HS-5 (cell line): ENCODE measurements at regions not wholly inside any gene's neighbourhood (a gene's known extent, or its start where the extent isn't known, plus 50 kb on each side); places are given as distances from the start of the nearest gene placed in this dataset.
"Not testable (repeated sequence)": the region's sequence is repeated elsewhere in the genome, so short reads cannot be mapped to it uniquely, and the experiment has no call there.

Source experiments
- DNase-seq: peaks from one replicate; pipeline ENCODE4 v3.0.0-alpha.2; 2012; ENCODE audit warnings: low read depth

DNA sequence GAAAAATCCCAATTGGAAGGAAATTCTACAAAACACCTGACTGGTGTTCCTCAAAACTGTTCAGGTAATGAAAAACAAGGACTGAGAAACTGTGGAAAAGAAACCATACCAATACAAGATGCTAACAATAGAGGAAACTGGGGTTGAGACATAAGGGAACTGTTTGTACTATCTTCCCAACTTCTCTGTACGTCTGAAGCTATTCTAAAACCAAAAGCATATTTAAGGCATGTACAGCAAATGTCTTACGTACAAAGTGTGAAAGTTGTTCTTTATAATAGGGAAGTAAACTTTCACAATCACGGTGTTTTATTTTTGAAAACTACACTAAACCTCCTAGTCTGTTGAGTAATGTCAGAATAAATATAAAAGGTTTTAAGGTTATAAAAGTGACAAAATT, 776.1 kb upstream of the RAB6C start:
- no peak for DNase-seq

DNA sequence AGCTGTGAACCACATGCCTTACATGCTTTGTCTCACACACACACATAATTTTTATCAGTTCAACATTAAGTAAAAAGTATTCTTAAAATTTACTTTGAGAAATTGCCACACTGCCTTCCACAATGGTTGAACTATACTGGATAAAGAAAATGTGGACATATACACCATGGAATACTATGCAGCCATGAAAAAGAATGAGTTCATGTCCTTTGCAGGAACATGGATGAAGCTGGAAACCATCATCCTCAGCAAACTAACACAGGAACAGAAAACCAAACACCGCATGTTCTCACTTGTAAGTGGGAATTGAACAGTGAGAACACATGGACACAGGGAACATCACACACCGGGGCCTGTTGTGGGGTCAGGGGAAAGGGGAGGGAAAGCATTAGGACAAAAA, 774.9 kb upstream of the RAB6C start:
- DNase-seq, result not testable (repeated sequence)

DNA sequence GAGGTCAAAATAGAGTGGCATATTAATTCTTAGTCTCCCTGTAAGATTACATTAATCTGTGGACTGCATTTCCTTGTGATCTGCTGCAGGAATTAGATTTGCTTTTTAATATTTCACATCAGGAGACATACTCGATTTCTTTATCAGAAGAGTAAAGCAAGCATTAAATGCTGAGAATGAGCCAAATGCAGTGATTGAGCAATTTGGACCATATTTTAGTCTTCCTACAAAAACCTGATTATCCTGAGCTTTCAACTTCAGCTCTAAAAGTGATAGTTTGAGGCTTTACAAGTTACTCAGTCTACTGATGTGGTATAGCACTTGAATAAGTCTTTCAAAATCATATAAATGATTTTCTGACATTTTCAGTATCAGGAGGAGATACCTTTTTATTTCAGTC, 774.3 kb upstream of the RAB6C start:
- DNase-seq, result no peak

DNA sequence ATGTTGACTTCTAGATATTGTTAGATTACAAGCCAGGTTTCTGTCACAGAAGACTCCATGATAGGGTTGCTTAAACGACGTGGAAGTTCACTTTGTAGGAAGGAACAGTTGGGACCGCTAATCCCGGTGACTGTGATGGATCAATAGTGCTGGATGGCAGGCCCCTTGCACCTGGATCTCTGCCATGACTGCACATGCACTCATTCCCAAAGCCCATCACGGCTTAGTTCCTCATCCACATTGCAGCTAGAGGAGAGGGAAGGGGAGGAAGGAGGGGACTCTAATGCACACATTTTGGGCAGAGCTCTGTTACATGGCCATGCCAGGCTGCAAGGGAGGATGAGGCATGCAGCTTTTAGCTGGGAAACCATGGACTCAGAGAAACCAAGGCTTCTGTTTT, 773.7 kb upstream of the RAB6C start:
- no peak for DNase-seq

- no peak for DNase-seq
These were observed 767.0 kb upstream of the RAB6C start for GRCh38 chr2:129212299-129212958.

- no peak for DNase-seq
These were observed 755.4 kb upstream of the RAB6C start for GRCh38 chr2:129224022-129224421.

DNA sequence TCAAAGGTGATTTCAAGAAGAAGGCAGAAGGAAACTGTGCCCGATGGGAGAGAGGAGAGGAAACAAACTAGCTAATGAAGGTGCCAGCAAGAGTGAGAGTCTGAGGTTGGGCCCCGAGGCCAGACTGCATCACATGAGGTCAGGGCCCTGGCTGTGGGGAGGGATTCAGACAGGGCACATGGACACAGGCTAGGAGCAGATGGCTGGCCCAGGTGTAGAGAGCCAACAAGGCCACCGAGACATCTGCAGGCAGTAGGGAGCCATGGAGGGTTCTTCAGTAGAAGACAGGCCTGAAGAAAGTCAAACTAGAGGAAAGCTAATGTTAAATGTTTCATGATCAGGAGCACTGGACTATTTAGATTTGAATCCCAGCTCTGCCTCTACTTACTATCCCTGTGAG, 755.0 kb upstream of the RAB6C start:
- no peak for DNase-seq

DNA sequence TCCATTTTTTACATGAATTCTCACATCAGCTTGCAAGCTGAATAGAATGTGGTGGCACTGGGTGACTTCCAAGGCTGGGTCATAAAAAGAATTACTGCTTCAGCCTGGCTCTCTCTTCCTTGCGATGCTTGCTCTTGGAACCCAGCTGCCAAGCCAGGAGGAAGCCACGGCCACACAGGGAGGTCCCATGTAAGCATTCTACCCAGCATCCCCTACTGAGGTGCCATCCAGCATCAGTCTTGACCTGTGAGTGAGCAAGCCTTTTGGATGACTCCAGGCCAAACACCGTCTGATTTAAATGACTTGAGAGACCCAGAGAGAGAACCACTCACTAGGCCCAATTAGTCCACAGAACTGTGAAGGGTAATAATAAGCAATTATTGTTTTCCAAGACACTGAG, 750.3 kb upstream of the RAB6C start:
- DNase-seq, result no peak

DNA sequence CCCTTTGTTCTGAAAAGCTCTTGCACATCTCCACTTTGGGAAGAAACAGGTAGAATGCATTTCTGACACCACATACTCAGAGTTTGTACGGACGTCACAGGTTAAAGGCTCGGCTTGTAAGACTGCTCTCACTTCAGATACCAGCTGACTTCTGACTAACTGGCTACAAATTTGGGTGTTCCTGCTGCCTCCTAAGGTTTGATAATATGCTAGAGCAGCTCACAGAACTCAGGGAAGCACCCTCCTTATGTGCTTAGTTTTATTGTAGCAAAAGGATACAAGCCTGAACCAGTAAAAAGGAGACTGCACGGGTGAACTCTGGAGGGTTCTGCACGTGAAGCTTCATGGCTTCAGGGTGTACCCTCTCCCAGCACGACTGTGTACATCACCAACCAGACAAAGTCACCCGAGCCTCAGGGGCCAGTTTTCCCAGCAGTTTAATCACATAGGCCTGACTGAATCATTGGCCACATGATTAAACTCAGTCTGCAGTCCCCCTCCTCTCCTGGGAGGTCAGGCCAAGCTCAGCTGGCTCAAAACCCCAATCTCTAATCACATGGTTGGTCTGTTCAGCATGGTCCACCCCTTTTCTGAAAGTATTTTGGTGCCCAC, 749.5 kb upstream of the RAB6C start:
- no peak for DNase-seq

DNA sequence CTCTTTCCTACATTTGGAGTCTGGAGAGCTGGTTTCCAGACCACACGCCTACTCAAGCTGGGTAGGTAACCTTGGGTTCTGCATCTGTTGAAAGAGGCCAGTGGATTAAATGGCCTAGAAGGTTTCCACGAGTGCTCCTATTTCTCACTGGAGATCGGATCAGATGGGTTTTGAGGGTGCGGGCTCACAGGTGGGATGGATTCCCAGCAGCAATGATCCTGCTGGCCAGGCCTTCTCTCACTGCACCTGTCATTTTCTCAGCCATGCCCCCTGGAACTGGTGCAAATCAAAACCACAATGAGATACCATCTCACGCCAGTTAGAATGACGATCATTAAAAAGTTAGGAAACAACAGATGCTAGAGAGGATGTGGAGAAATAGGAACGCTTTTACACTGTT, 747.5 kb upstream of the RAB6C start:
- DNase-seq, result no peak

- no peak for DNase-seq
These were observed 746.3 kb upstream of the RAB6C start for GRCh38 chr2:129233166-129233565.

DNA sequence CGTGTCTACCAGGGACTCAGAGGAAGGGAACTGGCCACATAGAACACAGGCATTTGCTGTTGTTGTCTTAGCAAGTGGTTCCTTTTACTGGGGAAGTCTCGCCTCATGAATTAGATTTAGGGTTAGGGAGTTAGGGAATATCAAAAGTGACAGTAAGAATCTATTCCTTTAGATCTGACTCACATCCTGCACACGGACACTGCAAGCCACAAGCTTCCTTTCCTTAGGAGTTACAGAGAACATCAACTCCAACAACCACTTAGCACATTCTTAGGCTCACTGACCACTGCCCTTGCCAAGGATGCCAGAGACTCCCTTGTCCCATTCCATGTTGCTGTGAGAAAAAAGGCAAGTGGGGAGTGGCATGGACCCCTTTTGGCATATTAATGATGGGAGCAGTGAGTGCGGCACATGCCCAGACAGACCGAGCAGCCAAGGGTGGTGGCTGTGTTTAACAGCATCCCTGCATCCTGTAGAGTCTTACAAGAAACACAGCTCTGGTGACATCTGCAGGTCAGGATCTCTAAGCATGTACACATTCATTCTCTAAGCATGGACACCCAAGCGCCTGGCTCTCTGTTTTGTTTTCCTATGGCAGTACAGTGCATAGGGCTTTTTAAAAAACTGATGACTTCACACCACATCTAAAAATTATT, 745.6 kb upstream of the RAB6C start:
- no peak for DNase-seq

- no peak for DNase-seq
These were observed 742.9 kb upstream of the RAB6C start for GRCh38 chr2:129236601-129237000.

DNA sequence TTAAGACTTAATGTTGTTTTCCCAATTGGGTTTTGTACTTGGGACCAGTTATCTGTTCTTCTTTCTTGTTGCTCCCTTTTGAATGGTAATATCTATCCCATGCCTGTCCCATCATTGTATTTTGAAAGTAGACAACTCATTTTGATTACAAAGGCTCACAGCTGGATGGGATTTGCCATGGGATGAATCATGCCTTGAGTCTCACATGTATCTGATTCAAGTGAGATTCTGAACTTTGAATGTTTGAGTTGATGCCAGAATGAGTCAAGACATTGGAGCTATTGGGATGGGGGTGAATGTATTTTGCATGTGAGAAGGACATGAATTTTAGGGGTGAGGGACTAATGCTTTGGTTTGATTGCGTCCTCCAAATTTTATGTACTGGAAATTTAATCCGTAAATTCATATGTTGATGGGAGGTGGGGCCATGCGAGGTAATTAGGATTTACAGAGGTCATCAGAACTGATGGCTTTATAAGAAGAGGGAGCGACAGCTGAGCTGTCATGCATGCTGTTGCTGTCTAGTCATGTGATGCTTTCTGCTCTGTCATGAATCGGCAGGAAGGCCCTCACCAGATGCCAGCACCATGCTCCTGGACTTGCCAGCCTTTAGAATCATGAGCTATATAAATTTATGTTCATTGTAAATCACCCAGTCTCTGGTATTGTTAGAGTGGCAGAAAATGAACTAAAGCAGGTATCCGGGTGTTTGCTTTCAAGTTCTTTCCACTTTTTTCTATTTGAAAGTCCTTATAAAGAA, 741.3 kb upstream of the RAB6C start:
- peak; percentile 58 for DNase-seq

DNA sequence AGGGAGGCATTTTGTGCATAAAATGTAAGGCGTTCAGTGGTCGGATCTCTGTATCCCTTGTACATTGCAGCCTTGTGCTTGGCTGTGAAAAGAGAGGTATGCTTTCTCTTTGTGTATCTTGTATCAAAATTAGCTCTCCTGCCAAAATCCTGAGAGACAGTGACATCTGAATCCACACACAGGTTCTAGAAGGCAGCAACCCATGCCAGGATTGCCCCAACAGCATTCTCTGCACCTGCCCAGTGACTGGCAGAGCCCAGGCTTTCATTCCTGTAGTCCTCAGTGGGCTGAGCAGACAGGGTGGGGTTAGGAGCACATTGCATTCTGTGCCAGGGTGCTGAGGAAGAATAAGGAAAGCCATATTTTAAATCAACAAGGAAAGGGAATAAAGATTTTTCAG, 740.3 kb upstream of the RAB6C start:
- no peak for DNase-seq

- no peak for DNase-seq
These were observed 739.4 kb upstream of the RAB6C start for GRCh38 chr2:129240061-129240460.

- no peak for DNase-seq
These were observed 737.2 kb upstream of the RAB6C start for GRCh38 chr2:129242269-129242668.

DNA sequence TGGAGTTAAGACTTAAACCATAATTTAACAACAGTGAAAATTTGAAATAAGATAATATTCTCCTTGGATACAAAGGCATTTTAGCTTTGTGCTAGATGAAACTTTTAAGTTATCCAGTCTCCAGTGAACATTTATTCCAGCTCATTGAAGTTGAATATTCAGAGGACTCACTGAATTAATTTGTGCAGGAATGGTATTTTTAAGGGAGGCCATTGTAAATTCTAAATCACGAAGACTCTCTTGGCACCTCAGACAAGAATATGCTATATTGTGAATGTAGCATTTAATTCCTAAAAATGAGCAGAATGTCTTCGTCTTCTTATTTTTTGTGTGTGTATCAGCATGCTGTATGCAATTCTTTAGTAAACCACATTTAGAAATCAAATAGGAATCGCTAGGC, 731.7 kb upstream of the RAB6C start:
- DNase-seq, result no peak

GRCh38 chr2:129248198-129248597, 731.3 kb upstream of the RAB6C start:
- DNase-seq, result no peak

DNA sequence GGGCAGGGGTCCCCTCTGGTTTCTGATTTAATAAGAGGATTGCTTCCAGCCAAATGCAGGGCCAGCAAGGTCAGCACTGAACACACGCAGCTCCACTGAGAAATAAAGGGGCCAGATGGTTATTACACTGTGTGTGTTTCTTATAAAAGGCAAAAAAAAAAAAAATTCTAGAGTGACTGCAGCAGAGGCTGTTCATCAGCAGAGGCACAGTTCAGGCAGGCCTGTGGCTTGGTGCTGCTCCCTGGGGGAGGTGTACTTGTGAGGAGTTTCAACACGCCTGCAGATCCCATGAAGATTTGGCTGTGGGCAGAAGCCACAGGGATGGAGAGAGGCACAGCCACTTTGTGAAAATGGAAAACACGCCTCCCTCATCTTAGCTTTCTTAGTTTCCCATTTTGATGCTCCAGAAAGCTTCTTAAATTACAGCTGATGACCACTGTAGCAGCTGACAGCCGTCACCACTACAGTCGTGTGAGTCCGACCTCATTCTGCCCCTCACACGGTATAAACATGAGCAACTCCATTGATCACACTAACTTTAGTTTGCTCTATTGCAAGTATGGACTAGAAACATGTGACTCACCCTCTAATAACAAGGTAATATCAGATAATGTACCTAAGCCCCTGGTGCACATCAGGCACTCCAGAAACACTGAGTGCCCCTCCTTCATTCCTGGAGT, 726.5 kb upstream of the RAB6C start:
- DNase-seq, result no peak

DNA sequence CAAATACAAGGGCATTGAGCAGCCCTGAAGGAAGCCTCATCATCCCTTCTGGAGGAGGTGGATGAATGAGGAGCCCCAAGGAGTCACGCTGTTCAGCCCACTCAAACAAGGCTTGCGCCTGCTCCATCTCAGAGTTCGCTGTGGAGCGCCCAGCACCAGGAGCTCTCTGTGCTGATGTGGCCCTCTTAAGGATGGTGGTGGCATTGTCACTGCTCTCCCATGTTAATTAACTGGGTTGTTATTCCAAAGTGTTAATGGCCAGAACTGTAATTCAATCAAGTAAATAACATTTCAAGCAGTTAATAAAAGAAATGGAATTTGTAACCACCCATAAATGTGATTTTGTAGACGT, 726.0 kb upstream of the RAB6C start:
- DNase-seq, result no peak

DNA sequence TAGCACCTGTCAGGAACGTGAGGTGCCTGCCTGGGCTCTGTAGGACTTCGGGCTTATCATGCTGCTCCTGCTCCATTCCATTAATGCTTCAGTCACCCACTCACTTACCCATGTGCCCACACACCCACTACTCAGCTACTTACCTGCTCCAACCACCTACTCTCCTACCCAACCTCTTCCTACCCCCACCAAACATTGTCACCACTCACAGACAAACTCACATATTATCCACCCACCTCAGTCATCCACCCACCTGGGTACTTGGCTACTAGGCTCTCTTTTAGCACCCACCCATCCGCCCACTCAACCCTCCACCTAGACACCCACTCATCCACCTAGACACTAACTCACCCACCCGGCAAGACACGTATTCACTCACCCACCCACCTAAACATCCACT, 724.7 kb upstream of the RAB6C start:
- no peak for DNase-seq
